ENCODE measurements at regions not wholly inside any gene's neighbourhood (a gene's known extent, or its start where the extent isn't known, plus 50 kb on each side); places are given as distances from the start of the nearest gene placed in this dataset.

- dilution Hi-C loops (cut with MboI; ENCODE audit: extremely low pct_ligation_motif_present, low sequenced_read_pairs), result no loop called here
- no peak for FAIRE-seq
- TF ChIP-seq EZH2 (IDR thresholded peaks at IDR 0.05; ENCODE audit: low read length), result no peak
- no peak for TF ChIP-seq CTCF (optimal IDR thresholded peaks at IDR 0.05 in 1 of 3, IDR thresholded peaks at IDR 0.05 in 1 of 3, conservative IDR thresholded peaks at IDR 0.05 in 1 of 3; ENCODE audit: extremely low read depth in 1 of 3, insufficient read depth in 2 of 3, low read length in 3 of 3)
- no peaks in the 10 kb centered on the region for H3K4me1 ChIP-seq (ENCODE audit: control insufficient read depth, extremely low read depth, insufficient read depth, low read length)
- no peaks in the 10 kb centered on the region for H3K36me3 ChIP-seq (ENCODE audit: control insufficient read depth in 2 of 2, extremely low read depth in 1 of 2, insufficient read depth in 2 of 2, low read length in 2 of 2)
- no peak overlapping the region for H3K4me3 ChIP-seq (ENCODE audit: control insufficient read depth in 2 of 3, extremely low read depth in 1 of 3, insufficient read depth in 2 of 3, low read depth in 1 of 3, low read length in 3 of 3)
- H4K20me1 ChIP-seq (ENCODE audit: control insufficient read depth, extremely low read depth, insufficient read depth, low read length), result no peaks in the 10 kb centered on the region
- no peaks in the 10 kb centered on the region for H3K9me1 ChIP-seq (ENCODE audit: control insufficient read depth, extremely low read depth, insufficient read depth, low read length)
- H3K79me2 ChIP-seq (ENCODE audit: control insufficient read depth, insufficient read depth, low read length), result no peaks in the 10 kb centered on the region
- no peak overlapping the region for H3K27ac ChIP-seq (ENCODE audit: control insufficient read depth, insufficient read depth, low read length)
- no peaks in the 10 kb centered on the region for H3K27me3 ChIP-seq (ENCODE audit: control insufficient read depth, extremely low read depth, insufficient read depth, low read length)
- no peak overlapping the region for H3K4me2 ChIP-seq (ENCODE audit: control insufficient read depth, extremely low read depth, insufficient read depth, low read depth, low read length)
- H2AFZ ChIP-seq (ENCODE audit: control insufficient read depth, low read length), result no peak overlapping the region
- no peak for DNase-seq (ENCODE audit: low read depth, low spot score)
- H3K9ac ChIP-seq (ENCODE audit: control insufficient read depth, extremely low read depth, insufficient read depth, low read length), result no peak overlapping the region
- H3K9me3 ChIP-seq (ENCODE audit: control insufficient read depth, low read depth, low read length), result no peaks in the 10 kb centered on the region
Measured at GRCh38 chr9:1140057-1140456, 89.9 kb downstream of the DMRT2 start.

DNA sequence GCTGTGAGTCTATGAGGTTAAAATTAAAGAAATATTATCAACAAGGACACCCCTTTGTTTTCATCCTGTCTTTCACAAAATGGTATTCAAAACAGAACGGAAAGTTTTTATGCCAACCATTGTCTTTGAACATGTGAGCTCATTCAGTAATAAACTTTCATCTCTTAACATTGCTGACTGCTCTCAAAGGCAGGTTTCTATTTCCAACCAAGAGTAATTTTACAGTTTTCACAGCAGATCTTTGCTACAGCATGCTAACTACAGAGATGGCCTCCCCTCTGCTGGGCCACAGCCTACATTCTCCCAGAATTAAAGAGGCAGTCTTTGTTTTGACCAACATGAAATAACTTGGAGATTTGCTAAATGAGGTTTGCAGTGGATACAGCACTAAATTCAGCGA, 101.5 kb downstream of the DMRT2 start:
- no peak overlapping the region for H2AFZ ChIP-seq (ENCODE audit: control insufficient read depth, low read length)
- H3K4me3 ChIP-seq (ENCODE audit: control insufficient read depth in 2 of 3, extremely low read depth in 1 of 3, insufficient read depth in 2 of 3, low read depth in 1 of 3, low read length in 3 of 3), result no peak overlapping the region
- H3K9ac ChIP-seq (ENCODE audit: control insufficient read depth, extremely low read depth, insufficient read depth, low read length), result no peak overlapping the region
- H3K4me2 ChIP-seq (ENCODE audit: control insufficient read depth, extremely low read depth, insufficient read depth, low read depth, low read length), result no peak overlapping the region
- H4K20me1 ChIP-seq (ENCODE audit: control insufficient read depth, extremely low read depth, insufficient read depth, low read length), result no peaks in the 10 kb centered on the region
- DNase-seq (ENCODE audit: low read depth, low spot score), result no peak
- H3K9me3 ChIP-seq (ENCODE audit: control insufficient read depth, low read depth, low read length), result no peaks in the 10 kb centered on the region
- no peaks in the 10 kb centered on the region for H3K79me2 ChIP-seq (ENCODE audit: control insufficient read depth, insufficient read depth, low read length)
- H3K36me3 ChIP-seq (ENCODE audit: control insufficient read depth in 2 of 2, extremely low read depth in 1 of 2, insufficient read depth in 2 of 2, low read length in 2 of 2), result no peaks in the 10 kb centered on the region
- no peak overlapping the region for H3K27ac ChIP-seq (ENCODE audit: control insufficient read depth, insufficient read depth, low read length)
- no peaks in the 10 kb centered on the region for H3K4me1 ChIP-seq (ENCODE audit: control insufficient read depth, extremely low read depth, insufficient read depth, low read length)
- H3K27me3 ChIP-seq (ENCODE audit: control insufficient read depth, extremely low read depth, insufficient read depth, low read length), result no peaks in the 10 kb centered on the region
- no peaks in the 10 kb centered on the region for H3K9me1 ChIP-seq (ENCODE audit: control insufficient read depth, extremely low read depth, insufficient read depth, low read length)
- no peak for FAIRE-seq
- dilution Hi-C loops (cut with MboI; ENCODE audit: extremely low pct_ligation_motif_present, low sequenced_read_pairs), result no loop called here
- TF ChIP-seq EZH2 (IDR thresholded peaks at IDR 0.05; ENCODE audit: low read length), result no peak
- TF ChIP-seq CTCF (optimal IDR thresholded peaks at IDR 0.05 in 1 of 3, IDR thresholded peaks at IDR 0.05 in 1 of 3, conservative IDR thresholded peaks at IDR 0.05 in 1 of 3; ENCODE audit: extremely low read depth in 1 of 3, insufficient read depth in 2 of 3, low read length in 3 of 3), result no peak
